Endothelial cell of umbilical vein (primary cell): ENCODE measurements at regions not wholly inside any gene's neighbourhood (a gene's known extent, or its start where the extent isn't known, plus 50 kb on each side); places are given as distances from the start of the nearest gene placed in this dataset.

ENCODE experiments used
- BruUV-seq: library from RNA; stranded (reverse); fragments of 400-500 nt; replicated peaks from 2 replicates; lab custom pipeline; 2021; lab: Mats Ljungman, UMichigan
- CTCF ChIA-PET: fragments of 300-600, 350-600 bp; sonication (Branson Sonifier 250); formaldehyde crosslinking; loops from one replicate; lab custom pipeline; 2021; ENCODE audit warnings: antibody characterized with exemption, inconsistent platforms; lab: Charles Lee
- POLR2A ChIA-PET: fragments of 300-600, 350-600 bp; sonication (Branson Sonifier 250); formaldehyde crosslinking; loops from one replicate; lab custom pipeline; 2021; ENCODE audit warnings: antibody characterized with exemption, inconsistent platforms; lab: Charles Lee
- DNase-seq: peaks from one replicate; pipeline ENCODE4 v3.0.0-alpha.2; 2011; ENCODE audit warnings: low read depth, low spot score
- FAIRE-seq: peaks from 2 replicates; lab custom pipeline; 2011; peaks lifted over from hg19 to GRCh38; lab: Jason Lieb, UNC
- H2AFZ ChIP-seq: 2 replicates; pipeline ENCODE4 v1.6.0; 2012; ENCODE audit warnings: low read depth, low read length, control low read depth, inconsistent platforms
- H3K27ac ChIP-seq: 2 replicates; pipeline ENCODE4 v1.5.1; 2011; ENCODE audit warnings: low read depth, mild to moderate bottlenecking, control low read depth, low read length, moderate library complexity; ENCODE audit not compliant: insufficient read depth
- H3K27me3 ChIP-seq, 2 experiments: 2 replicates each; pipeline versions ENCODE4 v1.6.0 to v1.6.1; 2011; ENCODE audit warnings: low read length in 2 of 2, mixed read lengths in 1 of 2; ENCODE audit not compliant: control insufficient read depth in 2 of 2, insufficient read depth in 2 of 2
- H3K36me3 ChIP-seq, 2 experiments: 2 replicates in 1 of 2; 3 replicates in 1 of 2; pipeline ENCODE4 v1.5.1; 2011; ENCODE audit warnings: low read length in 2 of 2, mild to moderate bottlenecking in 1 of 2, moderate library complexity in 1 of 2; ENCODE audit not compliant: control insufficient read depth in 2 of 2, insufficient read depth in 2 of 2; ENCODE audit errors: extremely low read depth in 1 of 2
- H3K4me1 ChIP-seq: 3 replicates; pipeline ENCODE4 v1.5.1; 2011; ENCODE audit warnings: mild to moderate bottlenecking, low read length; ENCODE audit not compliant: control insufficient read depth, insufficient read depth; ENCODE audit errors: extremely low read depth
- H3K4me2 ChIP-seq: 2 replicates; pipeline ENCODE4 v1.6.1; 2011; ENCODE audit warnings: low read length, control low read depth, mixed read lengths; ENCODE audit not compliant: insufficient read depth
- H3K4me3 ChIP-seq, 3 experiments: fragments of 200-600 bp in 1 of 3; sonication (generic), shearing (Covaris generic) in 1 of 3; replicated peaks in 1 of 3; 2 replicates each; pipeline ENCODE4 v1.5.1; 2011 to 2016; ENCODE audit warnings: control low read depth in 3 of 3, low read length in 3 of 3, mild to moderate bottlenecking in 2 of 3, inconsistent platforms in 1 of 3, low read depth in 1 of 3, moderate library complexity in 1 of 3; ENCODE audit not compliant: insufficient read depth in 1 of 3
- H3K79me2 ChIP-seq: 2 replicates; pipeline ENCODE4 v1.6.0; 2012; ENCODE audit warnings: low read length, inconsistent platforms; ENCODE audit not compliant: control insufficient read depth, insufficient read depth
- H3K9ac ChIP-seq: replicated peaks from 2 replicates; pipeline ENCODE3; 2011; ENCODE audit warnings: low read length, control low read depth; ENCODE audit not compliant: insufficient read depth; ENCODE audit errors: extremely low read depth
- H3K9me1 ChIP-seq: replicated peaks from 3 replicates; pipeline ENCODE4 v1.6.0; 2011; ENCODE audit warnings: mild to moderate bottlenecking, low read length; ENCODE audit not compliant: control insufficient read depth, insufficient read depth; ENCODE audit errors: extremely low read depth
- H3K9me3 ChIP-seq: replicated peaks from 2 replicates; pipeline ENCODE4 v1.5.1; 2012; ENCODE audit warnings: low read length, inconsistent platforms; ENCODE audit not compliant: control insufficient read depth, insufficient read depth
- H4K20me1 ChIP-seq: replicated peaks from 2 replicates; pipeline ENCODE3; 2011; ENCODE audit warnings: mild to moderate bottlenecking, low read length; ENCODE audit not compliant: control insufficient read depth, insufficient read depth; ENCODE audit errors: extremely low read depth
- CTCF ChIP-seq, 2 donors: IDR thresholded peaks; 1 replicate in 1 of 2; 2 replicates in 1 of 2; pipeline ENCODE4 v1.5.1; 2011; ENCODE audit warnings: low read length in 2 of 2, mild to moderate bottlenecking in 2 of 2, moderate library complexity in 2 of 2, control low read depth in 1 of 2, inconsistent platforms in 1 of 2, low read depth in 1 of 2; ENCODE audit not compliant: insufficient read depth in 1 of 2; ENCODE audit errors: extremely low read depth in 1 of 2
- EZH2 ChIP-seq: IDR thresholded peaks from 2 replicates; pipeline ENCODE4 v1.6.1; 2012; ENCODE audit warnings: borderline replicate concordance, low read depth, mild to moderate bottlenecking, moderate library complexity, low read length, inconsistent platforms; ENCODE audit not compliant: severe bottlenecking
- GATA2 ChIP-seq: IDR thresholded peaks from 2 replicates; pipeline ENCODE4 v1.7.0; 2011; ENCODE audit warnings: low read depth, mild to moderate bottlenecking, moderate library complexity, mixed read lengths, low read length; ENCODE audit not compliant: insufficient read length, insufficient read depth
- JUN ChIP-seq: IDR thresholded peaks from 2 replicates; pipeline ENCODE4 v1.6.1; 2011; ENCODE audit warnings: borderline replicate concordance, low read depth; ENCODE audit not compliant: insufficient read length, insufficient read depth
- MAX ChIP-seq: IDR thresholded peaks from 2 replicates; pipeline ENCODE4 v1.6.1; 2011; ENCODE audit not compliant: insufficient read depth, insufficient read length
- MYC ChIP-seq: IDR thresholded peaks from one replicate; pipeline ENCODE4 v1.6.1; 2011; ENCODE audit warnings: mild to moderate bottlenecking, low read depth, low read length
- POLR2A ChIP-seq: IDR thresholded peaks from 2 replicates; pipeline ENCODE4 v1.6.1; 2012; ENCODE audit warnings: low read depth, mild to moderate bottlenecking, control low read depth, low read length
- POLR2AphosphoS5 ChIP-seq: IDR thresholded peaks from 2 replicates; pipeline ENCODE4 v1.6.1; 2012; ENCODE audit warnings: low read depth, mild to moderate bottlenecking, control low read depth, low read length, moderate library complexity; ENCODE audit not compliant: insufficient read depth
- dilution Hi-C: fragments of 300-500 bp; cut with MboI; formaldehyde crosslinking; loops from one replicate; pipeline ENCODE4 v1.15.0; 2019; ENCODE audit warnings: low sequenced_read_pairs; ENCODE audit not compliant: extremely low pct_ligation_motif_present
- intact Hi-C: fragments of 100-400 bp; cut with micrococcal nuclease; formaldehyde crosslinking; loops from one replicate; pipeline ENCODE4 v1.10.0; 2022

- H3K79me2 ChIP-seq, result no peaks in the 10 kb centered on the region
- FAIRE-seq (no peak), DNase-seq (no peak)
- no peaks in the 10 kb centered on the region for H3K4me1 ChIP-seq
- H2AFZ ChIP-seq, result no peak overlapping the region
- intact Hi-C loops, result no loop called here
- ChIA-PET CTCF (no interaction called here), POLR2A (no interaction called here)
- H3K27me3 ChIP-seq, result no peaks in the 10 kb centered on the region
- H3K4me3 ChIP-seq, result no peak overlapping the region
- H3K9ac ChIP-seq, result no peak overlapping the region
- H3K4me2 ChIP-seq, result no peak overlapping the region
- TF ChIP-seq POLR2AphosphoS5 (no peak), MAX (no peak), MYC (no peak), CTCF (IDR thresholded peaks at IDR 0.05; ENCODE audit: extremely low read depth in 1 of 2, insufficient read depth in 1 of 2, low read depth in 1 of 2, low read length in 2 of 2) (no peak)
- H3K36me3 ChIP-seq, result no peaks in the 10 kb centered on the region
- H4K20me1 ChIP-seq, result no peaks in the 10 kb centered on the region
- no TSS peak for BruUV-seq
- H3K27ac ChIP-seq, result no peak overlapping the region
- dilution Hi-C loops, result no loop called here
- no peaks in the 10 kb centered on the region for H3K9me1 ChIP-seq
- no peaks in the 10 kb centered on the region for H3K9me3 ChIP-seq
Measured at GRCh38 chr3:18835021-18835420, 313.3 kb upstream of the KCNH8 start.

GRCh38 chr3:18830087-18830486 is 318.2 kb upstream of the KCNH8 start:
- H2AFZ ChIP-seq, result no peak overlapping the region
- no peaks in the 10 kb centered on the region for H3K9me1 ChIP-seq
- no TSS peak for BruUV-seq
- H3K4me2 ChIP-seq, result no peak overlapping the region
- TF ChIP-seq CTCF (IDR thresholded peaks at IDR 0.05; ENCODE audit: extremely low read depth in 1 of 2, insufficient read depth in 1 of 2, low read depth in 1 of 2, low read length in 2 of 2), result no peak
- TF ChIP-seq GATA2, result no peak
- TF ChIP-seq MYC, result no peak
- no peak for TF ChIP-seq POLR2A
- no peak for TF ChIP-seq EZH2
- TF ChIP-seq POLR2AphosphoS5, result no peak
- TF ChIP-seq MAX, result no peak
- TF ChIP-seq JUN, result no peak
- CTCF ChIA-PET, result no interaction called here
- no peak for DNase-seq
- intact Hi-C loops (no loop called here), dilution Hi-C loops (no loop called here)
- POLR2A ChIA-PET, result no interaction called here
- no peak overlapping the region for H3K27ac ChIP-seq
- no peak overlapping the region for H3K4me3 ChIP-seq
- H3K9ac ChIP-seq, result no peak overlapping the region
- no peaks in the 10 kb centered on the region for H3K36me3 ChIP-seq
- no peaks in the 10 kb centered on the region for H3K9me3 ChIP-seq
- H3K79me2 ChIP-seq, result no peaks in the 10 kb centered on the region
- H3K4me1 ChIP-seq, result no peaks in the 10 kb centered on the region
- FAIRE-seq, result no peak
- no peaks in the 10 kb centered on the region for H3K27me3 ChIP-seq
- H4K20me1 ChIP-seq, result no peaks in the 10 kb centered on the region
